Brain microvascular endothelial cell (primary cell): ENCODE measurements at regions not wholly inside any gene's neighbourhood (a gene's known extent, or its start where the extent isn't known, plus 50 kb on each side); places are given as distances from the start of the nearest gene placed in this dataset.

Experiments used
- DNase-seq: peaks from one replicate; pipeline ENCODE4 v3.0.0-alpha.2; 2020
- H3K27ac ChIP-seq: fragments of 250-450 bp; sonication (Bioruptor Pico); 2 replicates; pipeline ENCODE4 v1.5.1; 2020; ENCODE audit warnings: mild to moderate bottlenecking, moderate library complexity
- H3K27me3 ChIP-seq: fragments of 250-450 bp; sonication (Bioruptor Pico); replicated peaks from 2 replicates; pipeline ENCODE4 v1.5.1; 2020; ENCODE audit warnings: mild to moderate bottlenecking
- H3K36me3 ChIP-seq: fragments of 250-450 bp; sonication (Bioruptor Pico); replicated peaks from 2 replicates; pipeline ENCODE4 v1.5.1; 2020; ENCODE audit warnings: mild to moderate bottlenecking
- H3K4me3 ChIP-seq: 2 replicates; pipeline ENCODE4 v1.5.1; 2011; ENCODE audit warnings: low read depth, mild to moderate bottlenecking, control low read depth, low read length, moderate library complexity
- in situ Hi-C: cut with HindIII; loops from 2 replicates; pipeline ENCODE4 v1.10.0; 2017; ENCODE audit warnings: low sequenced_read_pairs, low pct_ligation_motif_present
- TF ChIP-seq, protein P1 (sequence below): IDR thresholded peaks from 2 replicates; pipeline ENCODE4 v1.5.1; 2011; ENCODE audit warnings: low read depth, mild to moderate bottlenecking, moderate library complexity, low read length, control low read depth, inconsistent platforms; ENCODE audit errors: missing control alignments

DNA sequence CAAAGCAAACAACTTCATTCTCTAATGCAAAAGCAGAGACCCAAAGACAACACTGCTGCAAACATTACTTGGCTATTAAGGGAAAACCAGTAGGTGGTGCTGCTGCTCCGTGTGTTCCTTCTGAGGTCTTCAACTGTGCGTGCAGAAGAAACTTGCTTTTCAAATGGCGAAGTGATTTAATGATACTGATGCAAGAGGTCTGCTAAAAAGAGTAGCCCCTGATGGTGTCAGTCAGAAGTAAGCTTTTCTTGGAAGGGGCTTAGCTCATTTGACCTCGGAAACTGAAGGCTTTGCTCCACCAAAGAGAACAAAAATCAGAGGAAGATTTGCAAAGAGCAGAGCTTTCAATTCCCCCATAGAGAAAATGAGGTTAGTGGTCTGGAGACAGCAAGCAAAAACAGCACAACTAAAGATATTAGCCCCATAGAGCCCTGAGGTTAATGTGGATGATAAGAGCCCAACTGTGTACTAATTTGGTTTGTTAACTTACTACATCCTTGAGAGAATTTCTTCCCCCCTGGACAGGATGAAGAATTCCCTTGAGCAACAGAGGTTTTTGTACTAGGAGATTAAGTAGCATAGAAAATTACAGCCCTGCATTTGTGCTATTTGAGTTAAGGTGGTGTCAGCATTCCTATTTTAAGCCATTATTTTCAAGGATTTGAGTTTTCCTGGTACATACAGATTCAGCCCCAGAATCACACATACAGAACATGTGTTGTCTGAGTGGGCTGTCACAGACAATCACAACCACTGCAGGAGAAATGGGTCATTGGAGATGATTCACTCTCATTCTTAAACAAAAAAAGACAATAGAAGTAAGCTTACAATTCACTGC is 153.2 kb upstream of the C9orf72 start:
- Histone ChIP-seq H3K36me3 (no peaks in the 10 kb centered on the region), H3K4me3 (no peak overlapping the region), H3K27me3 (no peaks in the 10 kb centered on the region), H3K27ac (no peak overlapping the region)
- peak; percentile 75 for DNase-seq
- TF ChIP-seq, protein P1, sequence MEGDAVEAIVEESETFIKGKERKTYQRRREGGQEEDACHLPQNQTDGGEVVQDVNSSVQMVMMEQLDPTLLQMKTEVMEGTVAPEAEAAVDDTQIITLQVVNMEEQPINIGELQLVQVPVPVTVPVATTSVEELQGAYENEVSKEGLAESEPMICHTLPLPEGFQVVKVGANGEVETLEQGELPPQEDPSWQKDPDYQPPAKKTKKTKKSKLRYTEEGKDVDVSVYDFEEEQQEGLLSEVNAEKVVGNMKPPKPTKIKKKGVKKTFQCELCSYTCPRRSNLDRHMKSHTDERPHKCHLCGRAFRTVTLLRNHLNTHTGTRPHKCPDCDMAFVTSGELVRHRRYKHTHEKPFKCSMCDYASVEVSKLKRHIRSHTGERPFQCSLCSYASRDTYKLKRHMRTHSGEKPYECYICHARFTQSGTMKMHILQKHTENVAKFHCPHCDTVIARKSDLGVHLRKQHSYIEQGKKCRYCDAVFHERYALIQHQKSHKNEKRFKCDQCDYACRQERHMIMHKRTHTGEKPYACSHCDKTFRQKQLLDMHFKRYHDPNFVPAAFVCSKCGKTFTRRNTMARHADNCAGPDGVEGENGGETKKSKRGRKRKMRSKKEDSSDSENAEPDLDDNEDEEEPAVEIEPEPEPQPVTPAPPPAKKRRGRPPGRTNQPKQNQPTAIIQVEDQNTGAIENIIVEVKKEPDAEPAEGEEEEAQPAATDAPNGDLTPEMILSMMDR, result peak; percentile 87
- in situ Hi-C loops, result loop anchor here (25.0 kb wide), 1 partner anchor 336 kb away; no protein-coding TSS in a partner anchor

DNA sequence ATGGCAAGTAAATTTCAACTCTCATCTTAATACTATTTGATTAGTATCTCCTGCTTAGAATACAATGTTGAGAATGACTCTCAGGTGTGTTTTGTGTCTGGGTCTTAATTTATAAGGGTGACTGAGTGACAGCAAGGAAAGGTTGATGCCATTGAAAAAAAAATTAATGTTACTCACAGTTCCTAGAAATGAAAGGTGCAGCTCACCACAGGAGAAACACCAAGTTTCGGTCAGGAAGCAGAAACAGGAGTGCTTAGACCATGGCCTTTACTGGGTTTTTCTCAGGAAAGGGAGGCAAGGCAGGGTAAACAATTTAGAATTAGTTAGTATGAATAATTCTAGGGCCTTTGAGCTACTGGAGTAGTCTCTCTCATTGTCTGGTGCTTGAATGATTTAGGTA is 159.2 kb upstream of the C9orf72 start:
- TF ChIP-seq, protein P1, result no peak
- in situ Hi-C loops, result loop anchor here (25.0 kb wide), 1 partner anchor 330 kb away; no protein-coding TSS in a partner anchor
- no peak for DNase-seq
- no peak overlapping the region for H3K27ac ChIP-seq
- H3K27me3 ChIP-seq, result no peaks in the 10 kb centered on the region
- no peak overlapping the region for H3K4me3 ChIP-seq
- no peaks in the 10 kb centered on the region for H3K36me3 ChIP-seq

DNA sequence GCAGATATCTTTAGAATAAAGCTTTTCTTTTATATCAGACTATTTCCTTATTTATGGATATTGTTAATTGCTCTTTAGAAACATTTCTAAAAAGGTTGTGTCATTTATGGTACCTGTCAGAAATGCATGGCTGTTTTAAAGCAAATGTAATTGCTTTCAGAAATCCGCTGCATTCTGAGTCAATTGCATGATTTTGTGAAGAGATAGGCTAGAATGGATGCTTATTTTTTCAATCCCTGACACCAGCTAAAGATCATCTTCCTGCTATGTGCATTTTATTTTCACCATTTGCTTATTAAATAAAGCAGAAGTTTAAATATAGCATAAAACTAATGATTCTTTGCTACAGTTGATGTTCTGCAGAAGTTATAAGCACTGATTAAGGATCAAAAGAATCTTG is 170.2 kb upstream of the C9orf72 start:
- TF ChIP-seq, protein P1, result no peak
- H3K27me3 ChIP-seq, result no peaks in the 10 kb centered on the region
- DNase-seq, result no peak
- no peak overlapping the region for H3K27ac ChIP-seq
- H3K36me3 ChIP-seq, result no peaks in the 10 kb centered on the region
- H3K4me3 ChIP-seq, result no peak overlapping the region
- in situ Hi-C loops, result loop anchor here (25.0 kb wide), 1 partner anchor 319 kb away; no protein-coding TSS in a partner anchor

DNA sequence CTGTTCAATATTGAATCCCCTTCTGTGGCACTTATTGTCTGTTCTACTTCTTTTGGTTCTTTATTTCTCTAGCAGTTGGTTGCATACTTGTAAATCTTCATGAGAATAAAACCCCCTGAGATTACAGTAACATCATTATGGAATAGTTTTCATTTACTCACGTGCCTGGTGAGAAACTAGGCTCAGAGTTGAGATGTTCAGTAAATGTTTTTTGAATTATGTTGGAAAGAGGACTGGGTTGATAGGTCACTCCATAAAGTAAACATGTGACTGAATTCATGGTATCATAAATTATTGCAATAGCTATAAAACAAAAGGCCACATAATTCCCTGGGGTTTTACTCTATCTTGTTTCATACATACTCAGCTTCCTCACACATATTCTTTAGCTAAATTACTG is 174.2 kb upstream of the C9orf72 start:
- Histone ChIP-seq H3K4me3 (no peak overlapping the region), H3K36me3 (no peaks in the 10 kb centered on the region), H3K27ac (no peak overlapping the region), H3K27me3 (no peaks in the 10 kb centered on the region)
- DNase-seq, result no peak
- TF ChIP-seq, protein P1, result no peak
- in situ Hi-C loops, result loop anchor here (25.0 kb wide), 1 partner anchor 315 kb away; no protein-coding TSS in a partner anchor

DNA sequence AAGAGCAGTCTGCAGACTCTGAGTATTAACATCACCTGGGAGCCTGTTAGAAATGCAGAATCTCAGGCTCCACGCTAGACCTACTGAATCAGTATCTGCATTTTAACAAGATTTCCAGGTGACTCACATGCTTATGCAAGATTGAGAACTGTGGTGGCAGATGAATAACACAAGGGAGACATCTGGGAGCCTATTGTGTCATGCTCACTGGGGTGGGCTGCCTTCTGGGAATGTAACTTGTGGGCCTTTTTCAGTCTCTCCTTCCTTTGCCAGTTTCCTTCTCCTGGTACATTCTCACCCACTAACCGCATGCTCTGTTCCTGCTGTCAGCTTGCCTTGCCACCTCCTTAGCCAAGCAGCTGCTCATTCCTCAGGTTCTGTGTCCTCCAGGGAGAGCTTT is 176.6 kb upstream of the C9orf72 start:
- in situ Hi-C loops, result loop anchor here (25.0 kb wide), 1 partner anchor 312 kb away; no protein-coding TSS in a partner anchor
- Histone ChIP-seq H3K27ac (no peak overlapping the region), H3K4me3 (no peak overlapping the region), H3K36me3 (no peaks in the 10 kb centered on the region), H3K27me3 (no peaks in the 10 kb centered on the region)
- TF ChIP-seq, protein P1, result no peak
- DNase-seq, result no peak
